ENCODE measurements at regions not wholly inside any gene's neighbourhood (a gene's known extent, or its start where the extent isn't known, plus 50 kb on each side); places are given as distances from the start of the nearest gene placed in this dataset.
"Not testable (repeated sequence)": the region's sequence is repeated elsewhere in the genome, so short reads cannot be mapped to it uniquely, and the experiment has no call there.

DNA sequence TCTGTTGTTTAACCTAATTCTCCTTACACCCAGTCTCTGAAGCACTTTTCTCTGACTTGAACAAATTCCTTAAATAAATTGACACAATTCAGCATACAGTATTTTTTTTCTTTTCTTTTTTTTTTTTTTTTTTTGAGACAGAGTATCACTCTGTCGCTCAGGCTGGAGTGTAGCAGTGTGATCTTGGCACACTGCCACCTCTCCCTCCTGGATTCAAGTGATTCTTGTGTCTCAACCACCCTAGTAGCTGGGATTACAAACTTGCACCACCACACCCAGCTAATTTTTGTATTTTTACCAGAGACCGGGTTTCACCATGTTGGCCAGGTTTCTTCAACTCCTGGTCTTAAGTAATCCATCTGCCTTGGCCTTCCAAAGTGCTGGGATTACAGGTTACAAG, 1498.1 kb upstream of the PCDH10 start (continued):
- TF ChIP-seq SMAD3 (CRISPR knock-in tag; conservative IDR thresholded peaks at IDR 0.05) (no peak), ZNF785 (CRISPR knock-in tag; IDR thresholded peaks at IDR 0.05) (no peak)

DNA sequence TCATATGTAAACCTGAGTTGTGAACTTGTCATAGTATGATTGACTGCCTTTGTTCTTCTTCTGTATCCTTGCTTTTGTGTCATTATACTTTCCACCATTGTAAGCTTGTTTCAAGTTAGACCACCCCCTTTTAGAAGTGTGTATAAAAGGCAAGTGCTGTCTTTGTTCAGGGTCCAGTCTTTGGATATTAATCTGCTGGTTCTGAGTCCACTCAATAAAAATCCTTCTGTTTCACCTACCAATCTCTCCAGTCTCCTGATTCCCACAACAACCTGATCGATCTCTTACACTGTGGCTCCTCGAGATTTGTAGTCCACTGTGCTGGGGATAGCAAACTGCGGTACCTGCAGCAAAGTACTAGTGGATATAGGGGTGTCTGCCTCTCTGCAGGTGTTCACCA, 1465.8 kb upstream of the PCDH10 start:
- H3K27ac ChIP-seq (ENCODE audit: extremely low read depth, low read depth, low read length); H3K36me3 ChIP-seq (ENCODE audit: control insufficient read depth, insufficient read depth, low read length); H3K9me3 ChIP-seq (replicated peaks; ENCODE audit: control insufficient read depth, insufficient read depth, low read depth, low read length); POLR2A ChIA-PET; H3K4me3 ChIP-seq; BruUV-seq (replicated peaks); intact Hi-C loops (cut with micrococcal nuclease); H3K27me3 ChIP-seq (ENCODE audit: control insufficient read depth in 2 of 2, insufficient read depth in 2 of 2, low read length in 2 of 2); H4K20me1 ChIP-seq (replicated peaks; ENCODE audit: control insufficient read depth, insufficient read depth, low read length); H3K9ac ChIP-seq (ENCODE audit: insufficient read depth in 1 of 2, low read depth in 2 of 2, low read length in 2 of 2); CTCF ChIA-PET (ENCODE audit: low intra/inter-chr PET ratio); H3K79me2 ChIP-seq (ENCODE audit: control insufficient read depth, insufficient read depth, low read length); H2AFZ ChIP-seq (ENCODE audit: low read depth, low read length); H3K4me1 ChIP-seq (replicated peaks in 1 of 2; ENCODE audit: control insufficient read depth in 2 of 2, insufficient read depth in 2 of 2, low read length in 2 of 2); in situ Hi-C loops (cut with MboI); DNase-seq (ENCODE audit: extremely low read depth in 1 of 4, low spot score in 3 of 4); ATAC-seq; H3K9me1 ChIP-seq (ENCODE audit: control insufficient read depth, insufficient read depth, low read length); H3K4me2 ChIP-seq (ENCODE audit: insufficient read depth, low read length); FAIRE-seq: not testable (repeated sequence)
- WGBS (ENCODE audit: insufficient coverage, low coverage, missing lambda C conversion rate): 0% methylated on average over 3 of the region's 3 CpGs

DNA sequence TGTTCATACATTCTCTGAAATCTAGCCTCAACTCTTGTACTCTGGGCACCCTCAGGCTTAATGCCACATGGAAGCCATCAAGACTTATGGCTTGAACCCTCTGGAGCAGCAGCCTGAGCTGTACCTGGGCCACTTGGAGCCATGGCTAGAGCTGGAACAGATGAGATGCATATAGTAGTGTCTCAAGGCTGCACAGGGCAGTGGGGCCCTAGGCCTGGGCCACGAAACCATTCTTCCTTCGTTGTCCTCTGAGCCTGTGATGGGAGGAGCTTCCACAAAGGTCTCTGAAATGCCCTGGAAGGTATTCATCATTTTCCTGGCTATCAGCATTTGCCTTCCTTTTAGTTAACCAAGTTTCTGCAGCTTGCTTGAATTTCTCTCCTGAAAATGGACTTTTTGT, 1427.2 kb upstream of the PCDH10 start:
- Histone ChIP-seq H3K9ac (ENCODE audit: insufficient read depth in 1 of 2, low read depth in 2 of 2, low read length in 2 of 2) (no peak overlapping the region), H3K9me1 (ENCODE audit: control insufficient read depth, insufficient read depth, low read length) (no peaks in the 10 kb centered on the region), H3K4me3 (no peak overlapping the region), H3K4me1 (replicated peaks in 1 of 2; ENCODE audit: control insufficient read depth in 2 of 2, insufficient read depth in 2 of 2, low read length in 2 of 2) (no peaks in the 10 kb centered on the region; a peak in 1 of 5 replicates), H3K9me3 (replicated peaks; ENCODE audit: control insufficient read depth, insufficient read depth, low read depth, low read length) (no peaks in the 10 kb centered on the region), H3K27me3 (ENCODE audit: control insufficient read depth in 2 of 2, insufficient read depth in 2 of 2, low read length in 2 of 2) (no peaks in the 10 kb centered on the region), H3K27ac (ENCODE audit: extremely low read depth, low read depth, low read length) (no peak overlapping the region), H3K79me2 (ENCODE audit: control insufficient read depth, insufficient read depth, low read length) (no peaks in the 10 kb centered on the region), H3K36me3 (ENCODE audit: control insufficient read depth, insufficient read depth, low read length) (no peaks in the 10 kb centered on the region), H2AFZ (ENCODE audit: low read depth, low read length) (no peak overlapping the region), H4K20me1 (replicated peaks; ENCODE audit: control insufficient read depth, insufficient read depth, low read length) (no peaks in the 10 kb centered on the region), H3K4me2 (ENCODE audit: insufficient read depth, low read length) (no peak overlapping the region)
- BruUV-seq (replicated peaks): no TSS peak
- WGBS (ENCODE audit: insufficient coverage, low coverage, missing lambda C conversion rate): 5% methylated on average over 2 of the region's 2 CpGs
- no peak for DNase-seq (ENCODE audit: extremely low read depth in 1 of 4, low spot score in 3 of 4)
- no peak for TF ChIP-seq NCOR1 (IDR thresholded peaks at IDR 0.05)
- TF ChIP-seq, protein P1, sequence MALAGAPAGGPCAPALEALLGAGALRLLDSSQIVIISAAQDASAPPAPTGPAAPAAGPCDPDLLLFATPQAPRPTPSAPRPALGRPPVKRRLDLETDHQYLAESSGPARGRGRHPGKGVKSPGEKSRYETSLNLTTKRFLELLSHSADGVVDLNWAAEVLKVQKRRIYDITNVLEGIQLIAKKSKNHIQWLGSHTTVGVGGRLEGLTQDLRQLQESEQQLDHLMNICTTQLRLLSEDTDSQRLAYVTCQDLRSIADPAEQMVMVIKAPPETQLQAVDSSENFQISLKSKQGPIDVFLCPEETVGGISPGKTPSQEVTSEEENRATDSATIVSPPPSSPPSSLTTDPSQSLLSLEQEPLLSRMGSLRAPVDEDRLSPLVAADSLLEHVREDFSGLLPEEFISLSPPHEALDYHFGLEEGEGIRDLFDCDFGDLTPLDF (CRISPR knock-in tag; IDR thresholded peaks at IDR 0.05): no peak
- no peak for TF ChIP-seq ETV1 (tag; conservative IDR thresholded peaks at IDR 0.05; ENCODE audit: low read depth)
- no peak for TF ChIP-seq RBM14 (IDR thresholded peaks at IDR 0.05; ENCODE audit: borderline replicate concordance, insufficient read depth, low read depth, low read length)
- no peak for TF ChIP-seq RBM25 (IDR thresholded peaks at IDR 0.05; ENCODE audit: low read depth, low read length, severe bottlenecking)
- TF ChIP-seq, protein P2, sequence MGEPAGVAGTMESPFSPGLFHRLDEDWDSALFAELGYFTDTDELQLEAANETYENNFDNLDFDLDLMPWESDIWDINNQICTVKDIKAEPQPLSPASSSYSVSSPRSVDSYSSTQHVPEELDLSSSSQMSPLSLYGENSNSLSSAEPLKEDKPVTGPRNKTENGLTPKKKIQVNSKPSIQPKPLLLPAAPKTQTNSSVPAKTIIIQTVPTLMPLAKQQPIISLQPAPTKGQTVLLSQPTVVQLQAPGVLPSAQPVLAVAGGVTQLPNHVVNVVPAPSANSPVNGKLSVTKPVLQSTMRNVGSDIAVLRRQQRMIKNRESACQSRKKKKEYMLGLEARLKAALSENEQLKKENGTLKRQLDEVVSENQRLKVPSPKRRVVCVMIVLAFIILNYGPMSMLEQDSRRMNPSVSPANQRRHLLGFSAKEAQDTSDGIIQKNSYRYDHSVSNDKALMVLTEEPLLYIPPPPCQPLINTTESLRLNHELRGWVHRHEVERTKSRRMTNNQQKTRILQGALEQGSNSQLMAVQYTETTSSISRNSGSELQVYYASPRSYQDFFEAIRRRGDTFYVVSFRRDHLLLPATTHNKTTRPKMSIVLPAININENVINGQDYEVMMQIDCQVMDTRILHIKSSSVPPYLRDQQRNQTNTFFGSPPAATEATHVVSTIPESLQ (CRISPR knock-in tag; IDR thresholded peaks at IDR 0.05): no peak
- TF ChIP-seq ARNT (IDR thresholded peaks at IDR 0.05): no peak
- POLR2A ChIA-PET: no interaction called here
- CTCF ChIA-PET (ENCODE audit: low intra/inter-chr PET ratio): no interaction called here
- intact Hi-C loops (cut with micrococcal nuclease): no loop called here
- no peak for ATAC-seq
- in situ Hi-C loops (cut with MboI): no loop called here
- FAIRE-seq: no peak
